ENCODE measurements at regions not wholly inside any gene's neighbourhood (a gene's known extent, or its start where the extent isn't known, plus 50 kb on each side); places are given as distances from the start of the nearest gene placed in this dataset.

DNA sequence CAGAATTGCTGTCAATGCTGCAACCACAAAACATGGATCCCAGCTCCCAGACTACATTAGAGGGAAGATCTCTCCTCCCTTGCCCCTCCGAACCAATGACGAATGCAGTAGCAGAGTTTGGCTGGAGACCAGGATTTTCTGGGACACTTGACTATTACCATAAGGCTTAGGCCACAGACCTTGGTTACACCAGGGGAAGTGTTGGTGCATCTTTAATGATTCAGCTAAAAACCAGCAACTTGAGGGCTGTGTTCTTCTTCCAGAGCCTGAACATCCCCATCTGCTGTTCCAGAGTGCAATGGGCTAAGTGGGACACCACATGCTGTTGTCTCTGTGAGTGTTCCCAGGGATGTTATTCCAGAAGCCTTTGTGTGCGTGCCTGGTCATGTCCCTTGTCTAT, 528.2 kb downstream of the LMO7 start:
- no peak for DNase-seq
- Mint-ChIP-seq H3K4me1 (ENCODE audit: low read depth) (no peaks in the 10 kb centered on the region), H3K9me3 (peaks cover 8% of the 10 kb centered on the region; the same call in 1 of the 2 replicates), H3K27ac (no peak overlapping the region), H3K36me3 (ENCODE audit: low read depth) (no peaks in the 10 kb centered on the region), H3K27me3 (ENCODE audit: insufficient read depth) (peaks cover 4% of the 10 kb centered on the region; the same call in 1 of the 2 replicates), H3K4me3 (no peak overlapping the region)
- TF ChIP-seq, protein P1, sequence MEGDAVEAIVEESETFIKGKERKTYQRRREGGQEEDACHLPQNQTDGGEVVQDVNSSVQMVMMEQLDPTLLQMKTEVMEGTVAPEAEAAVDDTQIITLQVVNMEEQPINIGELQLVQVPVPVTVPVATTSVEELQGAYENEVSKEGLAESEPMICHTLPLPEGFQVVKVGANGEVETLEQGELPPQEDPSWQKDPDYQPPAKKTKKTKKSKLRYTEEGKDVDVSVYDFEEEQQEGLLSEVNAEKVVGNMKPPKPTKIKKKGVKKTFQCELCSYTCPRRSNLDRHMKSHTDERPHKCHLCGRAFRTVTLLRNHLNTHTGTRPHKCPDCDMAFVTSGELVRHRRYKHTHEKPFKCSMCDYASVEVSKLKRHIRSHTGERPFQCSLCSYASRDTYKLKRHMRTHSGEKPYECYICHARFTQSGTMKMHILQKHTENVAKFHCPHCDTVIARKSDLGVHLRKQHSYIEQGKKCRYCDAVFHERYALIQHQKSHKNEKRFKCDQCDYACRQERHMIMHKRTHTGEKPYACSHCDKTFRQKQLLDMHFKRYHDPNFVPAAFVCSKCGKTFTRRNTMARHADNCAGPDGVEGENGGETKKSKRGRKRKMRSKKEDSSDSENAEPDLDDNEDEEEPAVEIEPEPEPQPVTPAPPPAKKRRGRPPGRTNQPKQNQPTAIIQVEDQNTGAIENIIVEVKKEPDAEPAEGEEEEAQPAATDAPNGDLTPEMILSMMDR (IDR thresholded peaks at IDR 0.05) = no peak

DNA sequence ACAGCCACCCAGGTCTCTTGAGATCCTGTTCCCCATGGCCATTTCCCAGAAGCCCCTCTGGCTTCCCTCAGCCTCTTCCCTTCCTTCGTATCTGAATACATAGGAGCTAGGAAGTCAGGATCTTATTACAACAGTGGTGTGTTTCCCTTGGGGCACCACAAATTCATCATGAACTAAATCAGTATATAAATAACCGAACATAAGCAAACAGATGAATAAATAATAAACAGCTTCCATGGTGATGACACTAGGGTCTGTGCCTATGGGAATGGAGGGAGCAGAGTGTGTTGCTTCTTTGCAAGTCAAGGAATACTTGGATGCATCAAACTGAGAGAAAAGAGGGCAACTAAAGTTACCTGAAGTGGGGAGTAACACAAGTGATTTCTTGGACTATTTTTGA, 527.6 kb downstream of the LMO7 start:
- no peaks in the 10 kb centered on the region for H3K4me1 Mint-ChIP-seq (ENCODE audit: low read depth)
- H3K4me3 Mint-ChIP-seq = no peak overlapping the region
- DNase-seq = no peak
- no peaks in the 10 kb centered on the region for H3K36me3 Mint-ChIP-seq (ENCODE audit: low read depth)
- peaks cover 4% of the 10 kb centered on the region; the same call in 1 of the 2 replicates for H3K27me3 Mint-ChIP-seq (ENCODE audit: insufficient read depth)
- TF ChIP-seq, protein P1 (IDR thresholded peaks at IDR 0.05) = no peak
- no peak overlapping the region for H3K27ac Mint-ChIP-seq
- peaks cover 4% of the 10 kb centered on the region; the same call in 1 of the 2 replicates for H3K9me3 Mint-ChIP-seq

DNA sequence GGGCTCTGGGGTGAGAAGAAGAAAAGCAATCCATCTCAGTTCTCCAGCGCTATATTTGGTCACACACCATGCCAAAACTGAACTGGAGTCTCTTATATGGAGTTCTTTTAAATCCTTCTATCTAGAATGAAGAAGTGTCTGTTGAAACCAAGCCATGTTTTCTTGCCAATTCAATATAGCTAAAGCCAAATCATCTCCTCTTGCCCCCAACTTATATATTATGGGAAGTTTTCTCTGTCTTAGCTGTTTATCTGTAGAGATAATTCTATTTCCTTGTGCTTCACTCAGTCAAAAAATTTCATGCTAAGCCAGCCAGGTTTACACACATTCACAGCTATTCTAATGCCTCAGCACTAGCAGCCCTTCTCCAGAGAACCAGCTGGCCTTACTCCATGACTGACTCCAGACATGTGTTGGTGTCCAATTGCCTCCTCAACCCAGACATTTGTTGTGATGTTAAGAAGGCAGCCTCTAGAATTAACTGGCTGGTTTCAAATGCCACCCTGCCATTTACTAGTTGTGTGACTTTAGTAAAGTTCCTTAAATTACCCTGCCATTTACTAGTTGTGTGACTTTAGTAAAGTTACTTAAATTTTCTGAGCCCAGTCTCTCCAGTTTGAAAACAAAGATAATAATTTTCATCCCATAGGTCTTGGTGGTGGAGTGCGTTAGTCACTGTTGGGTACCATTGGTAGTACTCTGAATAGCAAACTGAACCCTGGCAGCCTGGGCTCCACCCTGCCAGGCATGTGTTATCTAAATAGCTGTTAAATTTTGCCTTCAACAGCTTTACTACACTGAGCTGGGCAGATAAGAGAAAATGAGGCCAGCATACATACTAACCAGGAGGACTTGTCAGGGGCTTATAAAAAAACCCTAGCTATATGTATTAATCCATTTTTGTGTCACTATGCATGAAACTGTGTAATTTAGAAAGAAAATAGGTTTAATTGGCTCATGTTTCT, 525.1 kb downstream of the LMO7 start:
- TF ChIP-seq, protein P1 (IDR thresholded peaks at IDR 0.05) = no peak
- no peak overlapping the region for H3K27ac Mint-ChIP-seq
- H3K4me3 Mint-ChIP-seq = no peak overlapping the region
- H3K36me3 Mint-ChIP-seq (ENCODE audit: low read depth) = no peaks in the 10 kb centered on the region
- H3K4me1 Mint-ChIP-seq (ENCODE audit: low read depth) = no peaks in the 10 kb centered on the region
- no peak for DNase-seq
- peaks cover 4% of the 10 kb centered on the region; the same call in 1 of the 2 replicates for H3K27me3 Mint-ChIP-seq (ENCODE audit: insufficient read depth)
- peaks cover 4% of the 10 kb centered on the region; the same call in 1 of the 2 replicates for H3K9me3 Mint-ChIP-seq

DNA sequence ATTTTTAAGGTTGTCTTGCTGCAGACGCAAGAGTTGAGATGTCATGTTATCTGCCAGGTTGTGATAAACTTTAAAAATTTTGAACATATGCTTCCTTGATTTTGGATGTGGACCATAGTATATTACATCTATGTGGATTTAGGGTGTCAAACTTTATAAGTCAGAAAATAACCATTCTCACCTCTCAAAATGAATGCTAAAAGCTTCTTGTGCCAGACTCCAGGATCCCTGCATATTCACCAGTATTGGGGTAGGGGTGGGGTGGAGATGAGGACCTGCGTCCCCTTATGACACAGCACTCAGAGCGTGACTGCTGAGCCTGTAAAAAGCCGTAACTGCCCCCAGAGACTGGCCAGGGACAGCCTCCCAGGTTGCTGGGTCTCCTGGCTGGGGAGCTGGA, 524.4 kb downstream of the LMO7 start:
- no peak overlapping the region for H3K4me3 Mint-ChIP-seq
- H3K36me3 Mint-ChIP-seq (ENCODE audit: low read depth) = no peaks in the 10 kb centered on the region
- DNase-seq = no peak
- no peaks in the 10 kb centered on the region for H3K4me1 Mint-ChIP-seq (ENCODE audit: low read depth)
- H3K27ac Mint-ChIP-seq = no peak overlapping the region
- H3K27me3 Mint-ChIP-seq (ENCODE audit: insufficient read depth) = peaks cover 4% of the 10 kb centered on the region; the same call in 1 of the 2 replicates
- TF ChIP-seq, protein P1 (IDR thresholded peaks at IDR 0.05) = no peak
- peaks cover 4% of the 10 kb centered on the region; the same call in 1 of the 2 replicates for H3K9me3 Mint-ChIP-seq

DNA sequence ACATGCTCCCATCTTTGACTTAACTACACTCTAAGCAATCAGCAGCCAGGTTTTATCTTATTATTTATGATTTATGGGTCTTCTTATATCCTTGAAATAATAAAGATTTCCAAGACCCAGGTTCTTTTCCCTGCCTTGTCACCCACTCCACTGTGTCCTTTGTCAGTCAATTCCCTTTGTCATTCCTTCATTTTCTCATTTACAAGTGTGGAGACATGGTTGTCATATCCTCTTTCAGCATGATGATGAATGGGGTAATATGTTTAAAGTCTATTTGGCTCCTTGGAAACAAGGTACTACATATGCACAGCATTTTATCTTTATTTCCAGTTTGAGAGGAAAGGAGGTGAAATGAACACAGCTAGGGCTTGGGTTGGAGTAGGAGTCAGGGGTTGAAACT, 521.8 kb downstream of the LMO7 start:
- H3K4me3 Mint-ChIP-seq = no peak overlapping the region
- TF ChIP-seq, protein P1 (IDR thresholded peaks at IDR 0.05) = no peak
- H3K27me3 Mint-ChIP-seq (ENCODE audit: insufficient read depth) = peaks cover 4% of the 10 kb centered on the region; the same call in 1 of the 2 replicates
- no peak for DNase-seq
- peaks cover 4% of the 10 kb centered on the region; the same call in 1 of the 2 replicates for H3K9me3 Mint-ChIP-seq
- H3K27ac Mint-ChIP-seq = no peak overlapping the region
- no peaks in the 10 kb centered on the region for H3K4me1 Mint-ChIP-seq (ENCODE audit: low read depth)
- H3K36me3 Mint-ChIP-seq (ENCODE audit: low read depth) = no peaks in the 10 kb centered on the region
